Endothelial cell of umbilical vein (primary cell): ENCODE measurements at regions not wholly inside any gene's neighbourhood (a gene's known extent, or its start where the extent isn't known, plus 50 kb on each side); places are given as distances from the start of the nearest gene placed in this dataset.

Experiments
- BruUV-seq: library from RNA; stranded (reverse); fragments of 400-500 nt; replicated peaks from 2 replicates; lab custom pipeline; 2021; lab: Mats Ljungman, UMichigan
- CTCF ChIA-PET: fragments of 300-600, 350-600 bp; sonication (Branson Sonifier 250); formaldehyde crosslinking; loops from one replicate; lab custom pipeline; 2021; ENCODE audit warnings: antibody characterized with exemption, inconsistent platforms; lab: Charles Lee
- POLR2A ChIA-PET: fragments of 300-600, 350-600 bp; sonication (Branson Sonifier 250); formaldehyde crosslinking; loops from one replicate; lab custom pipeline; 2021; ENCODE audit warnings: antibody characterized with exemption, inconsistent platforms; lab: Charles Lee
- DNase-seq: peaks from one replicate; pipeline ENCODE4 v3.0.0-alpha.2; 2011; ENCODE audit warnings: low read depth, low spot score
- FAIRE-seq: peaks from 2 replicates; lab custom pipeline; 2011; peaks lifted over from hg19 to GRCh38; lab: Jason Lieb, UNC
- H2AFZ ChIP-seq: 2 replicates; pipeline ENCODE4 v1.6.0; 2012; ENCODE audit warnings: low read depth, low read length, control low read depth, inconsistent platforms
- H3K27ac ChIP-seq: 2 replicates; pipeline ENCODE4 v1.5.1; 2011; ENCODE audit warnings: low read depth, mild to moderate bottlenecking, control low read depth, low read length, moderate library complexity; ENCODE audit not compliant: insufficient read depth
- H3K27me3 ChIP-seq, 2 experiments: 2 replicates each; pipeline versions ENCODE4 v1.6.0 to v1.6.1; 2011; ENCODE audit warnings: low read length in 2 of 2, mixed read lengths in 1 of 2; ENCODE audit not compliant: control insufficient read depth in 2 of 2, insufficient read depth in 2 of 2
- H3K36me3 ChIP-seq, 2 experiments: 2 replicates in 1 of 2; 3 replicates in 1 of 2; pipeline ENCODE4 v1.5.1; 2011; ENCODE audit warnings: low read length in 2 of 2, mild to moderate bottlenecking in 1 of 2, moderate library complexity in 1 of 2; ENCODE audit not compliant: control insufficient read depth in 2 of 2, insufficient read depth in 2 of 2; ENCODE audit errors: extremely low read depth in 1 of 2
- H3K4me1 ChIP-seq: 3 replicates; pipeline ENCODE4 v1.5.1; 2011; ENCODE audit warnings: mild to moderate bottlenecking, low read length; ENCODE audit not compliant: control insufficient read depth, insufficient read depth; ENCODE audit errors: extremely low read depth
- H3K4me2 ChIP-seq: 2 replicates; pipeline ENCODE4 v1.6.1; 2011; ENCODE audit warnings: low read length, control low read depth, mixed read lengths; ENCODE audit not compliant: insufficient read depth
- H3K4me3 ChIP-seq, 3 experiments: fragments of 200-600 bp in 1 of 3; sonication (generic), shearing (Covaris generic) in 1 of 3; replicated peaks in 1 of 3; 2 replicates each; pipeline ENCODE4 v1.5.1; 2011 to 2016; ENCODE audit warnings: control low read depth in 3 of 3, low read length in 3 of 3, mild to moderate bottlenecking in 2 of 3, inconsistent platforms in 1 of 3, low read depth in 1 of 3, moderate library complexity in 1 of 3; ENCODE audit not compliant: insufficient read depth in 1 of 3
- H3K79me2 ChIP-seq: 2 replicates; pipeline ENCODE4 v1.6.0; 2012; ENCODE audit warnings: low read length, inconsistent platforms; ENCODE audit not compliant: control insufficient read depth, insufficient read depth
- H3K9ac ChIP-seq: replicated peaks from 2 replicates; pipeline ENCODE3; 2011; ENCODE audit warnings: low read length, control low read depth; ENCODE audit not compliant: insufficient read depth; ENCODE audit errors: extremely low read depth
- H3K9me1 ChIP-seq: replicated peaks from 3 replicates; pipeline ENCODE4 v1.6.0; 2011; ENCODE audit warnings: mild to moderate bottlenecking, low read length; ENCODE audit not compliant: control insufficient read depth, insufficient read depth; ENCODE audit errors: extremely low read depth
- H3K9me3 ChIP-seq: replicated peaks from 2 replicates; pipeline ENCODE4 v1.5.1; 2012; ENCODE audit warnings: low read length, inconsistent platforms; ENCODE audit not compliant: control insufficient read depth, insufficient read depth
- H4K20me1 ChIP-seq: replicated peaks from 2 replicates; pipeline ENCODE3; 2011; ENCODE audit warnings: mild to moderate bottlenecking, low read length; ENCODE audit not compliant: control insufficient read depth, insufficient read depth; ENCODE audit errors: extremely low read depth
- CTCF ChIP-seq, 2 donors: IDR thresholded peaks; 1 replicate in 1 of 2; 2 replicates in 1 of 2; pipeline ENCODE4 v1.5.1; 2011; ENCODE audit warnings: low read length in 2 of 2, mild to moderate bottlenecking in 2 of 2, moderate library complexity in 2 of 2, control low read depth in 1 of 2, inconsistent platforms in 1 of 2, low read depth in 1 of 2; ENCODE audit not compliant: insufficient read depth in 1 of 2; ENCODE audit errors: extremely low read depth in 1 of 2
- EZH2 ChIP-seq: IDR thresholded peaks from 2 replicates; pipeline ENCODE4 v1.6.1; 2012; ENCODE audit warnings: borderline replicate concordance, low read depth, mild to moderate bottlenecking, moderate library complexity, low read length, inconsistent platforms; ENCODE audit not compliant: severe bottlenecking
- FOS ChIP-seq: IDR thresholded peaks from 2 replicates; pipeline ENCODE4 v1.6.1; 2011; ENCODE audit warnings: mild to moderate bottlenecking, low read length, moderate library complexity, borderline replicate concordance; ENCODE audit not compliant: insufficient read depth
- GATA2 ChIP-seq: IDR thresholded peaks from 2 replicates; pipeline ENCODE4 v1.7.0; 2011; ENCODE audit warnings: low read depth, mild to moderate bottlenecking, moderate library complexity, mixed read lengths, low read length; ENCODE audit not compliant: insufficient read length, insufficient read depth
- JUN ChIP-seq: IDR thresholded peaks from 2 replicates; pipeline ENCODE4 v1.6.1; 2011; ENCODE audit warnings: borderline replicate concordance, low read depth; ENCODE audit not compliant: insufficient read length, insufficient read depth
- MAX ChIP-seq: IDR thresholded peaks from 2 replicates; pipeline ENCODE4 v1.6.1; 2011; ENCODE audit not compliant: insufficient read depth, insufficient read length
- MYC ChIP-seq: IDR thresholded peaks from one replicate; pipeline ENCODE4 v1.6.1; 2011; ENCODE audit warnings: mild to moderate bottlenecking, low read depth, low read length
- POLR2A ChIP-seq: IDR thresholded peaks from 2 replicates; pipeline ENCODE4 v1.6.1; 2012; ENCODE audit warnings: low read depth, mild to moderate bottlenecking, control low read depth, low read length
- POLR2AphosphoS5 ChIP-seq: IDR thresholded peaks from 2 replicates; pipeline ENCODE4 v1.6.1; 2012; ENCODE audit warnings: low read depth, mild to moderate bottlenecking, control low read depth, low read length, moderate library complexity; ENCODE audit not compliant: insufficient read depth
- dilution Hi-C: fragments of 300-500 bp; cut with MboI; formaldehyde crosslinking; loops from one replicate; pipeline ENCODE4 v1.15.0; 2019; ENCODE audit warnings: low sequenced_read_pairs; ENCODE audit not compliant: extremely low pct_ligation_motif_present
- intact Hi-C: fragments of 100-400 bp; cut with micrococcal nuclease; formaldehyde crosslinking; loops from one replicate; pipeline ENCODE4 v1.10.0; 2022

GRCh38 chrX:9401051-9401450 is 63.8 kb upstream of the TBL1X start:
- CTCF ChIA-PET = no interaction called here
- H3K27me3 ChIP-seq = no peaks in the 10 kb centered on the region
- H3K4me3 ChIP-seq = no peak overlapping the region
- DNase-seq = no peak
- no TSS peak for BruUV-seq
- FAIRE-seq = no peak
- no peaks in the 10 kb centered on the region for H3K9me1 ChIP-seq
- H4K20me1 ChIP-seq = no peaks in the 10 kb centered on the region
- H3K27ac ChIP-seq = no peak overlapping the region
- no peak overlapping the region for H2AFZ ChIP-seq
- H3K9ac ChIP-seq = no peak overlapping the region
- no peaks in the 10 kb centered on the region for H3K79me2 ChIP-seq
- H3K4me2 ChIP-seq = no peak overlapping the region
- H3K4me1 ChIP-seq = no peaks in the 10 kb centered on the region
- TF ChIP-seq MAX (no peak), POLR2A (no peak), CTCF (IDR thresholded peaks at IDR 0.05; ENCODE audit: extremely low read depth in 1 of 2, insufficient read depth in 1 of 2, low read depth in 1 of 2, low read length in 2 of 2) (no peak), POLR2AphosphoS5 (no peak), EZH2 (no peak), MYC (no peak), FOS (no peak), GATA2 (no peak), JUN (no peak)
- no peaks in the 10 kb centered on the region for H3K9me3 ChIP-seq
- POLR2A ChIA-PET = no interaction called here
- intact Hi-C loops (no loop called here), dilution Hi-C loops (no loop called here)
- no peaks in the 10 kb centered on the region for H3K36me3 ChIP-seq
